ENCODE measurements at regions not wholly inside any gene's neighbourhood (a gene's known extent, or its start where the extent isn't known, plus 50 kb on each side); places are given as distances from the start of the nearest gene placed in this dataset.
"Not testable (repeated sequence)": the region's sequence is repeated elsewhere in the genome, so short reads cannot be mapped to it uniquely, and the experiment has no call there.

DNA sequence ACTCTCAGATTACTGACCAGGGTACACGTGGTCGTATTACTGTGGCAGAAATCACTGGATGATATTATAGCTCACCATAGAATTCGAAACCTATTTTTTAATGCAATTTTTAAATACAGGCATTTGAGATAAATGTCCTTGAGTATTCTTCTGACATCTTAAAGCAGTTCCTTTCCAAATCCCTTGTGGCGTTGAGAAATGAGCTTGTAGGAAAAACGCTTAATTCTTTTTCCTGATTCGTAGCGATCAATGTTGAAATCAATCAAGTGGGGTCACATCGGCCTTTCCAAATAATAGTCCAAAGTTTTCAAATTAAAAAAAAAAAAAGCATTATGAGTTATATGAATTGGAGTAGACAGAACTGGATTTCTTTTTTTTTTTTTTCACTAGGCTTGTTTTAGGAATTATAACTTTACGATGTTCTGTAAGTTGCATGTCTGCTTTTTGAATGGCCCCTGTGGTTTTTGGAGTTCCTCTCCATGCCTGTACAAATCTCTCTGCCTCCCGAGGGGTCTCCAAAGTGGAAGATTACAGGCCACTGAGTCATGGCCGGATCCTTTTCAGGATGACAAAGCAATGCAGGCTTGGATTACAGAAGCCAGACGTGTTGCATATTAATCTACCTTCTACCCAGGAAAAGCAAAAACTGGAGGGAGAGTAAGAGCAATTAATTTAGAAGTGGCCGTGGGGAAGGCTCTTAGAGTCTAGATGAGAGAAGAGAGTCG, 226.1 kb downstream of the SHOX start:
- no peak for FAIRE-seq
- DNase-seq (ENCODE audit: low spot score), result peak; percentile 17

DNA sequence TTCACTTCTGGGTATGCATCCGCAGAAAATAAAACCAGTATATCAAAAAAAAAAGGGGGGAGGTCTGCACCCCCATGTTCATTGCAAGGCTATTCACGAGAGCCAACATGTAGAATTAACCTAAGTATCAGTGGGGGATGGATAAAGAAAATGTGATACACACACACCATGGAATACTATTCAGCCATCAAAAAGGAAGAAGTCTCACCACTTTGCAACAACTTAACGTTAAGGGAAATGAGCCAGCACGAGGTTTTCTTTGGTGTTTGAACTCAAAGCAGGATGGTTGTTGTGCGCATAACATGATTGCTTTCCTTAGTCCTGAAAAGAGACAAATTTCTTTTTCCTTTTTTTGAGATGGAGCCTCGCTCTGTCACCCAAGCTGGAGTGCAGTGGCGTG, 222.7 kb downstream of the SHOX start:
- DNase-seq (ENCODE audit: low spot score) (no peak), FAIRE-seq (no peak)

DNA sequence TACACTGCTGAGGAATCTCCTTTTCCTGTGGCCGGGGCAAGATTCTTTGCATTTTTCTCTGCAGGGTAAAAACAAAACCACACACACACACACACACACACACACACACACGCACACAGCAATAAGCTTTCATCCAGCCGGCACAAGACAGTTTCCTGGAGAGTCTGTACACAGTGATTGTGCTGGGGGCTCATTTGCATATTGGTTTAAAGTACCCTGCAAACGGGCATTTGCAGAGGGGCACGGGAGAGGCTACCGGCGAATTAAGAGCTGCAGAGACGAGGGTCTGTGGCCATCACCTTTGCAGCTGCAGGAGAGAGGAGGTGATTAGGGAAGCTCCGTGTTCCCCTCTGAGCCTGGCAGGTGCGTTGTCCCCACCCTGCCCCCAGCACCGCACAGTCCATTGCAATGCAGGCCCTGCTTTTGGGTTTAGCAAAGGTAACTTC, 219.9 kb downstream of the SHOX start:
- DNase-seq (ENCODE audit: low spot score), result no peak
- no peak for FAIRE-seq

DNA sequence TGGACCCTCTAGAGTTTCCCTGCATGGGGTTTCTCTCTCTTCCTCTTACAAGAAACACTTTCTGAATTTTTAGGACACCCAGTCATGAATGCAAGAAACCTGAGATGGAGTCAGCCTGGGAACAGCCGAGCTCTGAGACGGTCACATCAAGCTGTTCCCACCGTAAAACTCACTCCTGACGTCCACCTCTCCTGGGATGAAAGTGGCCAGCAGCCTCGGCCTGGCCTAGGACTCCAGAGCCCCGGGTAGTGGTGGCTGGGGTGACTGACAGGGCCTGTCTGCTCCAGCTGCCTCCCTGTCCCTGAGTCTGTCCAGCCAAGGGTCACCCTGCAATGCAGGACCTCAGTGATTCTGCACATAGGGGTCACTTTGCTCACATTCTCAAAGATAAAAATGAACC, 217.8 kb downstream of the SHOX start:
- DNase-seq (ENCODE audit: low spot score), result no peak

DNA sequence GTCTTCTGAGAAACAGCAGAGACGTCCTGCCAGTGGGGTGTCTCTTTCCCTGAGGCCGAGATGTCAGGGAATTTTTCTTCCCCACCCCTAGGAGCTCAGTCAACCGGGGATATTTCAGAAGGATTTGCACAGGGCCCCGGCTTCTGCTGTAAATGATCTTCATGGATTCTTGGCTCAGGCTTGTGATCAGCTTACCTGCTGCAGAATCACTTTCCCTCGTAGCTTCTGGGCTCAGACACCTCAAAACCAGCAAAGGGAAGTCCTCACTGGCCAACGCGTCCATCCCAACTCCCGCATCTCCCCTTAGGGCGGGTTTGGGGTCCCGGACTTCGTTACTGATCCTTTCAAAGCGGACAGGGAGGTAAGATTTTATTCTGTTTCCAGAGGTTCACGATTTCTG, 212.7 kb downstream of the SHOX start:
- no peak for FAIRE-seq

More for the DNA sequence above, 217.8 kb downstream of the SHOX start:
- no peak for FAIRE-seq

DNA sequence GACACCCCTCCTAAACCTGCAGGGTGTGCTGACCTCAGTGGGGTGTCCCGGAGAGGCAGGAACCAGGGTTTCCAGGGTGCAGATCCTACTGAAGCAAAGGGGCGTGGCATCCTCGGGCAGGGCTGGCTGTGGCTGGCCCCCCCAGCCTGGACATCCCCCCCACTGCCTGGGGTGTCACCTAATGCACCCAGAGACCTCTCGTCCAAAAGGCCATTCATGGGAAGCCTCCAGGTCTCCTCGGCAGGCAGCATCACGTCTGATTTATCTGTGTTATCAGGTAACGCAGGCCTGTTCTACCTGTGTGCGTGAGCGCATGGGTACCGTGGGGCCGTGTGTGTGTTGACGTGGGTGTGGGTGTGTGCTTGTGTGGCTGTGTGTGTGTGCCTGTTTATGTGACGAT, 210.0 kb downstream of the SHOX start:
- FAIRE-seq (no peak), DNase-seq (ENCODE audit: low spot score) (no peak)

More for the DNA sequence above, 212.7 kb downstream of the SHOX start:
- no peak for DNase-seq (ENCODE audit: low spot score)

- not testable (repeated sequence) for FAIRE-seq; DNase-seq (ENCODE audit: low spot score)
These were observed 208.1 kb downstream of the SHOX start for GRCh38 chrX:838666-839065.

DNA sequence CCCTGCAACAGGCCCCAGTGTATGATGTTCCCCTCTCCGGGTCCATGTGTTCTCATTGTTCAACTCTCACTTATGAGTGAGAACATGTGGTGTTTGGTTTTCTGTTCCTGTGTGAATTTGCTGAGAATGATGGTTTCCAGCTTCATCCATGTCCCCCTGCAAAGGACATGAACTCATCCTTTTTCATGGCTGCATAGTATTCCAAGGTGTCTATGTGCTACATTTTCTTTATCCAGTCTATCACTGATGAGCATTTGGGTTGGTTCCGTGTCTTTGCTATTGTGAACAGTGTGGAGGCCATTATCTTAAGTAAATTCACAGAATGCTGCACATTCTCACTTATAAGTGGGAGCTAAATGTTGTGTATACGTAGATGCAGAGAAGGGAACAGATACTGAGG, 205.3 kb downstream of the SHOX start:
- not testable (repeated sequence) for FAIRE-seq; DNase-seq (ENCODE audit: low spot score)

DNA sequence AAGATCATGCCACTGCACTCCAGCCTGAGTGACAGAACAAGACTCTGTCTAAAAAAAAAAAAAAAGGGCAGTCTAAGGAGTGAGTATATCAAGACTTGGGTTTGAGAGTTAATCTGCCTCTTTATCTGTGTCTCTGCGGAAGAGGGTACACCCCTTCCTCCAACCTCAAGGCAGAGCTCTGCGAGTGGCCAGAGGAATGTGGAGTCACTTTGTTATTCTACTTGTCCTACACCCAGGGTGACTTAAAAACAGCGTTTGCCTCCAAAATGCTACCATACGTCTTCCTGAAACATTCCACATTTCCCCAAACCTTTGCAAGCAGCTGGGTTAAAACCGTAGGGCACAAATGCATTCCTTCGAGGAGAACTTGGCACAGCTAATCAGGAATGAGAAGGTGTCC, 199.9 kb downstream of the SHOX start:
- FAIRE-seq (no peak), DNase-seq (ENCODE audit: low spot score) (no peak)

DNA sequence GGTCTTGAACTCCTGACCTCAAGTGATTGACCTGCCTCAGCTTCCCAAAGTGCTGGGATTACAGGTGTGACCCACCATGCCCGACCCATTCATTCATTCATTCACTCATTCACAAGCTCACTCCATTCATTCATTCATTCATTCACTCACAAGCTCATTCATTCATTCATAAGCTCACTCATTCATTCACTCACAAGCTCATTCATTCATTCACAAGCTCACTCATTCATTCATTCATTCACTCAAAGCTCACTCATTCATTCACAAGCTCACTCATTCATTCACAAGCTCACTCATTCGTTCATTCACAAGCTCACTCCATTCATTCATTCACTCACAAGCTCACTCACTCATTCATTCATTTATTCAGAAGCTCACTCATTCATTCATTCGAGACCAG, 198.6 kb downstream of the SHOX start:
- FAIRE-seq (no peak), DNase-seq (ENCODE audit: low spot score) (no peak)

DNA sequence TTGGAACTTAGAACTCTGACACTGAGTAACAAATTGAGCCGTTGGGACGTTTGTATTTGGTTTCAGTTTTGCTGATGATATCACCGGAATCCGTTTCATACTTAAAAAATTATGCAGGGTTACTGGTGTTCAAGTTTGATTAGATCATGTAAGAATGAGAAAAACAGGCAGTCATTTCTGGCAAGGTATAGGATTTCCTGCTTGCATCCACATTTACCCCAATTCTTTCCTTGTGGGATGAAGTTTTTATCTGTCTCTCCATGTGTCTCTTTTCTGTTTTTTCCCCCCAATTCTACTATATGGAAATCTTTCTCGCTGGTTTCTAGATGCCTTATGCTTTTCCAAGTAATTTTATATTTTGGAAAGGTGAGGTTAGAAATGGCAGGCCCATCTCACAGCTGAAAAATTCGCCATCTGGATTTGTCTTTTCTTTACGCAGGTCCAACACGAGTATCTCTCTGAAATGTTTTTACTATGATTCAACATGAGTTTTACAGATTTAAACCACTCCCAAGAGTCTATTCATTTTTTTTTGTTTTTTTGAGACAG, 197.9 kb downstream of the SHOX start:
- DNase-seq (ENCODE audit: low spot score) (no peak), FAIRE-seq (no peak)

- no peak for DNase-seq (ENCODE audit: low spot score)
- no peak for FAIRE-seq
These were observed 195.9 kb downstream of the SHOX start for GRCh38 chrX:826448-826847.

DNA sequence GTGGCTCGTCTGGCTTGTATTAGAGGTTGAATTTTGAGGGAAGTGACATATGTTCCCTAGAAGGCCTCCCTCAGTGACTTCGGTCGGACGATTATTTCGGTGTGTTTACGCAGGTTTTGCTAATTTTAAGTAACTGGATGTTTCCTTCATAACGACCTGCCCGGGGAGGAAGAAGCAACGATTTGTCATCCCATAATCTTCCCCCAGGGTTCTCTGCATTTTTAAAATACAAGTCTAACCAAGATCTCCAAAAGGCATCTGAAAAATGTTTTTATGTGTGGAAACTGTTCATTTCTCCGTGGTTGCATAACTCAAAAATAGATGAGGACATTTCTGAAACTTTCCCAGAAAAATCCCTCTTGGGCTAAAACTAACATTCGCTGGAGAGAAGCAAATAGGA, 195.4 kb downstream of the SHOX start:
- FAIRE-seq (no peak), DNase-seq (ENCODE audit: low spot score) (no peak)

DNA sequence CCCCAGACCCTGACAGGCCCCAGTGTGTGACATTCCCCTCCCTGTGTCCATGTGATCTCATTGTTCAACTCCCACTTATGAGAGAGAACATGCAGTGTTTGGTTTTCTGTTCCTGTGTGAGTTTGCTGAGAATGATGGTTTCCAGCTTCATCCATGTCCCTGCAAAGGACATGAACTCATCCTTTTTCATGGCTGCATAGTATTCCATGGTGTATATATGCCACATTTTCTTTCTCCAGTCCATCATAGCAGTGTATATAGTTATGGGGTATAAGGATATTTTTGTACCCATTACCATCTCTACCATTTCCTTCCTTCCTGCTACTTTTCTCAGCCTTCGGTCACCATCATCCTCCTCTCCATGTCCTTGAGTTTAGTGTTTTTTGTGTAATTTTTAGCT, 192.5 kb downstream of the SHOX start:
- not testable (repeated sequence) for DNase-seq (ENCODE audit: low spot score); FAIRE-seq

- no peak for DNase-seq (ENCODE audit: low spot score)
- no peak for FAIRE-seq
These were observed 190.9 kb downstream of the SHOX start for GRCh38 chrX:821327-822107.

DNA sequence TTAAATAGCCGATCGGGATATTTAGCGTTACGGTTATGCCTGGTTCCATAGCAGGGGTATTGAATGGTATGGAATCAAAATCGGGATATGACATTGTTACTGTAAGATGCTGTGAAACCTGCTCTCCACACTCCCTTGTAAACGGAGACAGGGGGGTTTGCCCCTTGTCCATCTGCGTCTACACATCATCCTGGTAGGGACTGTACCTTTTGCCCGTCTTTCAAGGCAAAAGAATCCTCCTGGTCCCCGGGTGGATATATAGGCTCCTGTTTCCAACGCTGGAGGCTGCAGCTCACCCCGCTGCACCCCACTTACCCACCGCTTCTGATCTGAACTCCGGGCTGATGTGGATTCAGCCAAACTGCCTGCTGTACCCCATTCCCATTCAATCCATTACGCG, 189.1 kb downstream of the SHOX start:
- FAIRE-seq, result no peak
- no peak for DNase-seq (ENCODE audit: low spot score)

DNA sequence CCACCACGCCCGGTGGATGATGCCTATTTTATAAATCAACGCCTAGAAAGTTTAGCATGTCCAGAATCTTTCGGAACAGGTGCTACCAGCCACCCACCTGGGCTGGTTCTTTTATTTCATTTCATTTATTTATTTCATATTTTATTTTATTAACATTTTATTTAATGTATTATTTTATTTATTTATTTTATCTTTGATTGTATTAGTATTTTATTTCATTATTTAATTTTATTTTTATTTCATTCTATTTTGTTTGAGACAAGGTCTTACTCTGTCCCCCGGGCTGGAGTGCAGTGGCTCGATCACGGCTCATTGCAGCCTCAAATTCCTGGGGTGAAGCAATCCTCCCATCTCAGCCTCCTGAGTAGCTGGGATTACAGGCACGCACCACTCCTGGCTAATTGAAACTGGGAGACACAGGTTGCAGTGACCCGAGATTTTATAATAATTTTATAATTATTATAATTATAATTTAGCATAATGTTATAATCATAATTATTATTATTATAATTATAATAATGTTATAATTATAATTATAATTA, 187.2 kb downstream of the SHOX start:
- no peak for FAIRE-seq
- DNase-seq (ENCODE audit: low spot score), result no peak

GRCh38 chrX:817147-817546, 186.6 kb downstream of the SHOX start:
- not testable (repeated sequence) for DNase-seq (ENCODE audit: low spot score); FAIRE-seq

DNA sequence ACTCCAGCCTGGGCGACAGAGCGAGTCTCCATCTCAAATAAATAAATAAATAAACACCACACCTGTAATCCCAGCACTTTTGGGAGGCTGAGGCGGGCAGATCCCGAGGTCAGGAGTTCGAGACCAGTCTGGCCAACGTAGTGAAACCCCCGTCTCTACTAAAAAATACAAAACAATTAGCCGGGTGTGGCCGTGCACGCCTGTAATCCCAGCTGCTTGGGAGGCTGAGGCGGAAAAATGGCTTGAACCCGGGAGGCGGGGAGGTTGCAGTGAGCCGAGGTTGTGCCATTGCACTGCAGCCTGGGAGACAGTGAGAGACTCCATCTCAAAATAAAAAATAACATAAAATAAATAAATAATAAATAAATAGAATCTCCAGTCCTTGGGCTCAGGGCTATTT, 185.8 kb downstream of the SHOX start:
- no peak for FAIRE-seq
- DNase-seq (ENCODE audit: low spot score), result no peak

DNA sequence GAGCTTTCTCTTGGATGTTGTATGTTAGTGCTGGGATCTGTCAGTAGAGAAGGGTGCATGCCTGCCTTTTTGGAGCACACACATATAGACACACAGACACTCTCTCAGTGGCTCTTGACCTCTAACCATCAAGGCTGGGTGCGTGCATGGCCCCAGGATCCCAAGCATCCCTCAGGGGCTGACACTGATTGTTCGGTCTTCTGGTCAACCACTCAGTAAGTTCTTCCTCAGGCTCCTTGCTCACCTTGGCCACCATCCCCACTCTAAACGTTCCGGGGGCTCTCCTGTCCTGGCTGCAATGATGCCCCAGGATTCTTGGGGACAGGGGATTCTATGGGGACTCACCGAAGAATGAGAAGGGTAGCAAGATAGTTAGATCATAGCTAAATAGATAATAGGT, 179.6 kb downstream of the SHOX start:
- DNase-seq (ENCODE audit: low spot score) (no peak), FAIRE-seq (no peak)

DNA sequence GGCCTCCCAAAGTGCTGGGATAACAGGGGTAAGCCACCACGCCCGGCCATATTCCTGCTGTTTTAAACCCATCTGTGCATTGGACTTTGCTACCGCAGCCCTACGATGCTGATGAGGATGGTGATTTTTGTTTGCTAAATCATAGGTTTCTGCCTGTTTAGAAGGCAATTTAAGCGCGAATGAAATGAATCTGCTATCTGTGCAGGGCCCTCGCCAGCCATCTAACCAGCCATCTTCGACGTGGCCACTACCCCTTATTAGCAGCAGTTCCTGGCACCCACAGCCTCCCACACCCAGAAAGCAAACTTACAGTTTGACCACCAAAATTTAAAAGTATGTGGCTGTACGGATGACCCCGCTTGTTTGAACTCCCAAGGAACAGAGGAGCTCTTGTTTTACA, 178.5 kb downstream of the SHOX start:
- FAIRE-seq, result no peak
- no peak for DNase-seq (ENCODE audit: low spot score)

DNA sequence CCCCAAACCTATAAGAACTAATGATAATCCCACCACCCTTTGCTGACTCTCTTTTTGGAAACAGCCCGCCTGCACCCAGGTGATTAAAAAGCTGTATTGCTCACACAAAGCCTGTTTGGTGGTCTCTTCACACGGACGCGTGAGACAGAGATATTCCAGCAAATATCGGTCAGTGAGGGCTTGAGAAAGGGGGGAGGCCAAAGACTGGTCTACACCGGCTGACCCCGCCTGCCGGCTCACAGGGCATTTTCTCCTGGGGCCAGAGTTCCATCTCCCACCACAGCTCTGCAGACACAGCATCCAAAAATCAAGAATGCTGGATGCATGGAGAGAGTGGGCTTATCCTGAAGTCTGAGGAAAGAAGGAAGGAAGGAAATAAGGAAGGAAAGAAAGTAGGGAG, 176.0 kb downstream of the SHOX start:
- DNase-seq (ENCODE audit: low spot score) (no peak), FAIRE-seq (no peak)

All from urothelium cell line (cell line).